Ovary (tissue), 3 donors: ENCODE measurements at regions not wholly inside any gene's neighbourhood (a gene's known extent, or its start where the extent isn't known, plus 50 kb on each side); places are given as distances from the start of the nearest gene placed in this dataset.

Source experiments
- EP300 ChIP-seq: sonication (generic); formaldehyde crosslinking; IDR thresholded peaks from one replicate; pipeline ENCODE4 v1.6.1; 2017; ENCODE audit warnings: antibody characterized with exemption
- POLR2A ChIP-seq: fragments of 450-650 bp; IDR thresholded peaks from one replicate; pipeline ENCODE4 v1.6.1; 2017; ENCODE audit warnings: antibody characterized with exemption, mild to moderate bottlenecking, moderate library complexity
- TF ChIP-seq, protein P1 (sequence below), 3 donors: fragments of 450-650 bp in 2 of 3; fragments of 200-600 bp in 1 of 3; IDR thresholded peaks; one replicate each; pipeline versions ENCODE4 v1.5.1 to v1.8.0; 2016 to 2022; ENCODE audit warnings: antibody characterized with exemption in 3 of 3, mild to moderate bottlenecking in 1 of 3
- donor health status: DM: no; HTN: no; CAD: no.

DNA sequence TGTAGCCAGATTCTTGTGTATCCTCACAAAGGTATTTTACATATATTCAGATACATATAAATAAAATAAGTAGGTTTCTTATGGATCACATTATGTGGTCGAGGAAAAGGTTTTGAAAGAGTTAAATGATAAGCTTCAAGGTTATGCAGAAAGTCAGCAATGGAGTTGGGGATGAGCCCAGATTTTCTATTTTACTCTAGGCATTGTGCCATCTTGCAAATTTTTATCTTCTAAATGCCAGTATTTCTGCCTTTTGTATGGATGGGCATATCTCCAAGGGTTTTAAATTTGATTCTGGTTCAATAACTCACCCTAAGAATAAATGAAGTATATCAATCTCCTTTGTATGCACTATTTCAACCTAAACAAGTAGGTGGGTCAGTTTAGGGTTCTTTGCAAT is 410.7 kb downstream of the DMRTA1 start:
- TF ChIP-seq, protein P1, sequence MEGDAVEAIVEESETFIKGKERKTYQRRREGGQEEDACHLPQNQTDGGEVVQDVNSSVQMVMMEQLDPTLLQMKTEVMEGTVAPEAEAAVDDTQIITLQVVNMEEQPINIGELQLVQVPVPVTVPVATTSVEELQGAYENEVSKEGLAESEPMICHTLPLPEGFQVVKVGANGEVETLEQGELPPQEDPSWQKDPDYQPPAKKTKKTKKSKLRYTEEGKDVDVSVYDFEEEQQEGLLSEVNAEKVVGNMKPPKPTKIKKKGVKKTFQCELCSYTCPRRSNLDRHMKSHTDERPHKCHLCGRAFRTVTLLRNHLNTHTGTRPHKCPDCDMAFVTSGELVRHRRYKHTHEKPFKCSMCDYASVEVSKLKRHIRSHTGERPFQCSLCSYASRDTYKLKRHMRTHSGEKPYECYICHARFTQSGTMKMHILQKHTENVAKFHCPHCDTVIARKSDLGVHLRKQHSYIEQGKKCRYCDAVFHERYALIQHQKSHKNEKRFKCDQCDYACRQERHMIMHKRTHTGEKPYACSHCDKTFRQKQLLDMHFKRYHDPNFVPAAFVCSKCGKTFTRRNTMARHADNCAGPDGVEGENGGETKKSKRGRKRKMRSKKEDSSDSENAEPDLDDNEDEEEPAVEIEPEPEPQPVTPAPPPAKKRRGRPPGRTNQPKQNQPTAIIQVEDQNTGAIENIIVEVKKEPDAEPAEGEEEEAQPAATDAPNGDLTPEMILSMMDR (IDR thresholded peaks at IDR 0.05): no peak
- TF ChIP-seq POLR2A: no peak
- no peak for TF ChIP-seq EP300
